Mesothelial cell of epicardium (in vitro differentiated cells): ENCODE measurements at regions not wholly inside any gene's neighbourhood (a gene's known extent, or its start where the extent isn't known, plus 50 kb on each side); places are given as distances from the start of the nearest gene placed in this dataset.

Source experiments
- DNase-seq, 2 experiments: peaks; one replicate each; pipeline ENCODE4 v3.0.0; 2021; ENCODE audit warnings: low spot score in 2 of 2; ENCODE audit not compliant: unreplicated experiment in 2 of 2
- H3K27ac Mint-ChIP-seq: 2 replicates; pipeline ENCODE4 v1.8.0; 2021; ENCODE audit warnings: mixed read lengths
- H3K27me3 Mint-ChIP-seq: 2 replicates; pipeline ENCODE4 v1.8.0; 2021; ENCODE audit warnings: low read depth, mixed read lengths
- H3K36me3 Mint-ChIP-seq: 2 replicates; pipeline ENCODE4 v1.8.0; 2021; ENCODE audit warnings: mixed read lengths
- H3K4me1 Mint-ChIP-seq: 2 replicates; pipeline ENCODE4 v1.8.0; 2021; ENCODE audit warnings: mixed read lengths
- H3K4me3 Mint-ChIP-seq: 2 replicates; pipeline ENCODE4 v1.8.0; 2021; ENCODE audit warnings: mild to moderate bottlenecking, moderate library complexity, mixed read lengths
- H3K9me3 Mint-ChIP-seq: 2 replicates; pipeline ENCODE4 v1.8.0; 2021; ENCODE audit warnings: mixed read lengths
- CTCF ChIP-seq: fragments of 200-600 bp; sonication (generic); IDR thresholded peaks from one replicate; pipeline ENCODE4 v1.5.0; 2021; ENCODE audit warnings: antibody characterized with exemption; ENCODE audit not compliant: unreplicated experiment

GRCh38 chr6:146904596-146904995 is 299.6 kb upstream of the STXBP5 start:
- no peak for TF ChIP-seq CTCF

GRCh38 chr6:146905181-146905704 is 299.0 kb upstream of the STXBP5 start:
- Mint-ChIP-seq H3K36me3 (no peaks in the 10 kb centered on the region), H3K27ac (no peak overlapping the region), H3K27me3 (no peaks in the 10 kb centered on the region), H3K4me1 (peaks cover 11% of the 10 kb centered on the region), H3K4me3 (no peak overlapping the region), H3K9me3 (no peaks in the 10 kb centered on the region)
- no peak for TF ChIP-seq CTCF
- no peak for DNase-seq

More at GRCh38 chr6:146904596-146904995, 299.6 kb upstream of the STXBP5 start:
- Mint-ChIP-seq H3K4me1 (peaks cover 11% of the 10 kb centered on the region), H3K4me3 (no peak overlapping the region), H3K9me3 (no peaks in the 10 kb centered on the region), H3K36me3 (no peaks in the 10 kb centered on the region), H3K27me3 (no peaks in the 10 kb centered on the region), H3K27ac (no peak overlapping the region)
- DNase-seq: no peak

GRCh38 chr6:146908786-146909185 is 295.4 kb upstream of the STXBP5 start:
- H3K27me3 Mint-ChIP-seq: no peaks in the 10 kb centered on the region
- H3K36me3 Mint-ChIP-seq: no peaks in the 10 kb centered on the region
- no peak overlapping the region for H3K4me3 Mint-ChIP-seq
- no peak for DNase-seq
- H3K27ac Mint-ChIP-seq: no peak overlapping the region
- H3K4me1 Mint-ChIP-seq: peaks cover 23% of the 10 kb centered on the region
- no peak for TF ChIP-seq CTCF
- H3K9me3 Mint-ChIP-seq: no peaks in the 10 kb centered on the region

- H3K36me3 Mint-ChIP-seq: no peaks in the 10 kb centered on the region
- no peak overlapping the region for H3K27ac Mint-ChIP-seq
- peaks cover 29% of the 10 kb centered on the region for H3K4me1 Mint-ChIP-seq
- no peaks in the 10 kb centered on the region for H3K27me3 Mint-ChIP-seq
- H3K9me3 Mint-ChIP-seq: no peaks in the 10 kb centered on the region
- no peak for DNase-seq
- no peak overlapping the region for H3K4me3 Mint-ChIP-seq
- no peak for TF ChIP-seq CTCF
Measured at GRCh38 chr6:146909376-146909775, 294.8 kb upstream of the STXBP5 start.

DNA sequence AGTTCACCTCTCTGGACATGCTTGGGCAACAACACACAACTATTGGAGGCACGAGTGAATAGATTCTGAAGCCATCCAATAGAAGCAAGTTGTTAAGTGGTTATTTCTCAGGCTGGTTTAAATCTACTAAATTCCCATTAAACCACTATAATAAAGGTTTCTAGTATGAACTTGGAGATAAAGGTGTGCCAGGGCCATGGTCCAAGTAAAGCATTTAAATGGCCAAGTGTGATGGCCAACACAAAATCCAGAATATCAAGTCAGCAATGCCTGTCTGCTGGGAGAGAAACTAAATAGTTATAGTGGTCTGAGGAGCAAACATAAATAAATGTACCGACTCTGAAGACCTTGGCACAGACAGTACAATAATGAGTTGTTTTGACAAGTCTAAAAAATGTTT is 294.3 kb upstream of the STXBP5 start:
- DNase-seq: no peak
- no peaks in the 10 kb centered on the region for H3K27me3 Mint-ChIP-seq
- H3K27ac Mint-ChIP-seq: no peak overlapping the region
- H3K4me3 Mint-ChIP-seq: no peak overlapping the region
- no peak for TF ChIP-seq CTCF
- H3K9me3 Mint-ChIP-seq: no peaks in the 10 kb centered on the region
- peaks cover 31% of the 10 kb centered on the region for H3K4me1 Mint-ChIP-seq
- no peaks in the 10 kb centered on the region for H3K36me3 Mint-ChIP-seq

DNA sequence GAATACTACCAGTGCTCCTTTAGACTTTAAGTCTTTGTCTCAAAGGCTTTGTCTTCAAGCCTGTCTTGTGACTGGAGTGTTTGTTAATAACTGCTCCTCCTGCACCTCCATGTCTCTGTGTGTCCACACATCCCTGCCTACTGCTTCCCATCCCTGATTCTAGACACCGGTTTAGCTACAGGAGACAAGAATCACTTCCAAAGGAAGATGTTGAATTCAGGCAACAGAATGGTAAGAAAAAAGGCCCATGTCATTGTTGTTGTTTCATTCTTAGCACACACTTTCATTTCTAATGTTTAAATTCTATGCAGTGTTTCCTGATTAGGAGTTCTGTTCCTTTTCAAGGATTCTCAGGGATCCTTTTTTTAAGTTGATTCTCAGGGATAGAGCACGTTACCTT is 293.6 kb upstream of the STXBP5 start:
- Mint-ChIP-seq H3K9me3 (no peaks in the 10 kb centered on the region), H3K27ac (no peak overlapping the region), H3K27me3 (no peaks in the 10 kb centered on the region), H3K4me1 (peaks cover 29% of the 10 kb centered on the region), H3K4me3 (no peak overlapping the region), H3K36me3 (no peaks in the 10 kb centered on the region)
- no peak for TF ChIP-seq CTCF
- no peak for DNase-seq
